NCI-H1694 (cell line): ENCODE measurements at regions not wholly inside any gene's neighbourhood (a gene's known extent, or its start where the extent isn't known, plus 50 kb on each side); places are given as distances from the start of the nearest gene placed in this dataset.

Source experiments
- DNase-seq: peaks from one replicate; lab custom pipeline; 2025; lab: John Stamatoyannopoulos, UW

DNA sequence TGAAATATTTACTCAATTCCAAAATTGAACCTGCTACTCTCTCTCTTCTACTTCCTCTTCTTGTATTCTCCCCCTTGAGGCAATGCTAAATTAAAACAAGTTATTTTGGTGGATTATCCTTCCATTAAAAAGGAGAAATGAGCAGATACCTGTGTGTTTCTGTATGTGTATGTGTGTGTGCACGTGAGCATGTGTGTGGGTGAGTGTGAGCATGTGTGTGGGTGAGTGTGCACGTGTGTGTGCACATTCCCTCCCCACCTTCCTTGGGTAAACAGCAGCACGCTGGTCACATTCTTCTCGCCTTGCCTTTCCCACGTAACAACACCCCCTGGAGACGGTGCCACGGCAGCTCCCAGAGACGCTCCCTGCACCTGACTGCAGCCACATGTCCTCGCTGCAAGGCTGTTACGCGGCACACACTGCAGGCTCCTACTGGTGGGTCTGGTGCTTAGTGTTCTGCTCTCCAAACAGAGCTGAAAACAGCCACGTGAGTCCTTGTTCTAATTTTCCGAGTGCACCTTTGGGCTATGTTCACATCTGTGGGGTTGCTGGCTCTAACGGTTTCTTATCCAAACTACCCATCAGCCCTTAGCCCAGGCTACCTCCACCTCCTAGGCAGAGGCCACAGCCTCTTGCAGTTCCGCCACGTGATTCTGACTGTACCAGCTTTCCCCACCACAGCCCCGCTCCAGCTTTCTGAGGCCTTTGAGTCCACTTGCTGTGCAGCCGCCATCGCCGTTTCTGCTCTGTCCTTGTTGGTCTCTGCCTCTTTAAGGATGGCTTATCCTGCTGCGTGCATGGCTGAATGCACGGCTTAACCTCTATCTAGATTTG, 123.4 kb downstream of the CTTN start:
- DNase-seq = no peak

DNA sequence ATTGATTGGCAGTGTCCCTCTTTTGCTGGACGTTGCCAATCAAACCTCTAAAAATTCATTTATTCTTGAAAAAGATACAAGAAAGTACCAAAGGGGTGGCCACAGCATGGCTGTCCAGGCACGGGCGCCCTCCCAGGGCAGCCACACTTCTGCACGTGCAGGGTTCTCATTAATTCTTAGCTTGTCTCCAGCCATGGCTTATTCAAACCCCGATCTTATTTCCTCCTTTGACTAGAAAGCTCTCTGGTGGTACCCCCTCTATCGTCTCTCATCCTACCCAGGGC, 123.9 kb downstream of the CTTN start:
- no peak for DNase-seq

DNA sequence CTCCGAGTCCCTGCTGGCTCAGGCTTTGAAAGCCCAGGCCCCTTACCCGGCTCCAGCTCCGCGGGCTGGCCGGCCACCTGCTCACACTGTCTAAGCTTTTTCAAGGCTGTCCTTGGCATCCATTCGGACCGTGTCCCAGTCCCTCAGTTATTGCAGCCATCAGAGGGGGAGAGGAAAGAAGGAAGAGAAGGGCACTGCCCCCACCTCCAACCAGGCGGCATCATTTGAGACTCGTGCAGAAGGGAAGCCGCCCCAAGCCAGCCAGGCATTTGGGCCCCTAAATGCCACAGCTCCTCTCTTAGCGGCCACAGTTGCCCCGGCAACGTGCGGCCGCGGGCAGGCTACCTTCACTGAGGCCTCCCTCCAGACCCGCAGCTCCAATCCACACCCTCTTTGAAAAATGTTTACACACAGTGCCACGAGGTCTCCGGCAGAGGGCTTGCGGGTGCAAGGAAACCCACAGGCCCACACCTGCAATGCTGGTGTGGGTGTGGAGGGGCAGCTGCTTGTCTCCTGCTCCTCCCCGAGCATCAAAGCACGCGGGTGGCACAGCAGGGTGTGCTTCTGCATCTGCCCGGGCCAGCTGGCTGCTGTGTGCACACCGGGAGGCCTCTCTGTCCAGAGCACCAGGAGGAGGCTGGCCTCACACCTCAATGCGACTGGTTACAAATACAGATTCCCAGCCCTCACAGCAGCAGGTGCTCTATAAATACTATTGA, 124.4 kb downstream of the CTTN start:
- no peak for DNase-seq

DNA sequence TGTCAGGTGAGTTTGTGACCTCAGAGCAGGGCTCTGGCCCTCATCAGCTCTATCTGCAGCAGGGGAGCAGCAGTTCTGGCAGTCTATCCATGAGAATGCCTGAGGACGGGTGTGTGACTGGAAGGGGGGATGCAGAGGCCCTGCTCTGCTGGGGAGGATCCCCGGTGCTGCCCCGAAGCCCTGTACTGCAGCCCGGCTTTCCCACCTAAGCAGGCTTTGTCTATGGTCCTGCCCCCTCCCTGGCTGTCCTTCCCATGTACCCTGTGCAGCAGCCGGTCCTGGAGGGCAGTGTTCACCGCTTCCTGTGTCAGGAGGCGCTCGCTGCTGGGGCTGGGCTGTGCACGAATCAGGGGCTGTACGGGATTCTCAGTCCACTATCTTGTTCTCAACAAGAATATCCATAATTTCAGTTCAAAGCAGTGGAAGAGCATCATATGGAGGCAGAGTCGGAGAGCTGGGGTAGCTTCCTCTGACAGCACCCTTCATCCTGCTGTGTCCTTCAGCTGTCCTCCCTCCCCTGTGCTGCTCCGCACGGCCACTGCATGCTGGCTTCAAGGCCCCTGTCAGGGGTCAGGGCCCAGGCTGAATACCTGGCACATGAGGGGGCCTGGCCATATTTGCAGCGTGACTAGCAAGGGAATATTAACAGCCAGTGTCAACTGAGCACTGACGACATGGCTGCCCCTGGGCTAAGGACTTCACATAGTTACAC, 125.2 kb downstream of the CTTN start:
- DNase-seq = no peak

DNA sequence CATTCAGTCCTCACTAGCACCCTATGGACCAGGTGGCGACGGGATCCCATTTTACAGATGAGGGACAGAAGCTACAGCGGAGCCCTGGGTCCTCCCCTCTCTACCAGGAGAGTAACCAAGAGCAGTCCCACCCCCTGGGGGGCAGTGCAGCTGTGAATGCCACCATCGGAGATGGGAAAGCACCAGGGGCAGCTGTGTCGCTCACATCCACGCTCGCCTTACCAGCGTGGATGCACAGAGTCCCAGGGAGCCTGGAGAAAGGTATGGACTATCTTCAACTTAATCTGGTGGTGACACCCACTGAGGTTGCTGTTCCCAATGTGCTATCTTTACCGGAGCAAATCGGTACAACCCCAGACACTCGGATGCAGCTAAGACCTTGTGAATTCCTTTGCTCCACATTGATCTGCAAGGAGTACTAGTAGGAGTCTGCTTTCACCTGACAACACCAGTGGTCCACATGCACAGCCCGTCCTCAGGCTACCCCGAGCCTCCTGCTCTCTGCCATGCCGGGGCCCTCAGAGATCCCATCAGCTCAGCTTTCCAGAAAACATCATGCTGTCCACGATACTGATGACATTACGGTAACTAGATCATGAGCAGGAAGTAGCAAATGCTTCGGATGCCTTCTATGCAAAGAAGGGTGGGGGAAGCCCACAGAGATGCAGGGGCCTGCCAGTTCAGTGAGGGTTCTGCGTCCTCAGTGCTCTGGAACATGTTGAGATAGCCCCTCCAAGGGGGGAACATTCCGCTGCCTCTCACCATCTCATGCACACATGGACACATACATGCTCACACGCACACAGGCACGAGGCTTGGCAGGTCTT, 126.0 kb downstream of the CTTN start:
- no peak for DNase-seq

DNA sequence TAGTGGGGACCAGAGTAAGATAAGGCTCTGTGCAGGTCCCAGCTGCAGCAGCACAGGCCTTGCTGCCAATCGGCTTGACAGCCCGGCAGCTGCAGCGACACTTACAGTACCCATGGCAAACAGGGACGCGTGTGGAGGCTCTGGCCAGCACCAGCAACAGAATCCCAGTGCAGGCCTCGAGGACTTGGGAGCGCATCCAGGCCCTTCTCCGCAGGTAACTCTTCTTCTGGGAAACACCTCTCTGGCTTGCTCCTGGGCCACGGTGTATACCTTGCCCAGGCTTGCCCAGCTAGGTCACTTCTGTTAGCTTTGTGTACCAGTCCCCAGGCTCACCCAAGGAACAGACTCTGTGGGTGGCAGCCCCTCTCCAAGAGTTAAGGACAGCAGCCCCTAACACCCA, 126.7 kb downstream of the CTTN start:
- DNase-seq = no peak

DNA sequence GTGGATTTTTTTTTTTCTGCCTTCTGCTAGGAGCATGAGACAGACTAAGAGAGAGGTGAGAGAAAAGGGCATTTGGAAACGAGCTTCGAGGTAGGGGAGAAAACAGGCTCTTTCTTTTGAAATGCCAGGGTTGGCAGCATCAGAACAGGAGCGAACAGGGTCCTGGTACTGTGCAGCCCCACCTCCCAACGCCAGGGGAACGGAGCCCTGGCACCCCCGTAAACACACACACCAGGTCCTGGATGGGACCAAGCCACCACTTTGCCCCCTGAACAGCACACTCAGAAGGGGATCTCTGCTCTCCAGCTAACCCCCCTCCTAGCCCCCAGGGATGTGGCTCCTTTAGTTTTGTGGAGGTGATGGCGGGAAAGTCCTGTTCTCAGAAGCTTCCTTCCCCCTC, 127.1 kb downstream of the CTTN start:
- no peak for DNase-seq

DNA sequence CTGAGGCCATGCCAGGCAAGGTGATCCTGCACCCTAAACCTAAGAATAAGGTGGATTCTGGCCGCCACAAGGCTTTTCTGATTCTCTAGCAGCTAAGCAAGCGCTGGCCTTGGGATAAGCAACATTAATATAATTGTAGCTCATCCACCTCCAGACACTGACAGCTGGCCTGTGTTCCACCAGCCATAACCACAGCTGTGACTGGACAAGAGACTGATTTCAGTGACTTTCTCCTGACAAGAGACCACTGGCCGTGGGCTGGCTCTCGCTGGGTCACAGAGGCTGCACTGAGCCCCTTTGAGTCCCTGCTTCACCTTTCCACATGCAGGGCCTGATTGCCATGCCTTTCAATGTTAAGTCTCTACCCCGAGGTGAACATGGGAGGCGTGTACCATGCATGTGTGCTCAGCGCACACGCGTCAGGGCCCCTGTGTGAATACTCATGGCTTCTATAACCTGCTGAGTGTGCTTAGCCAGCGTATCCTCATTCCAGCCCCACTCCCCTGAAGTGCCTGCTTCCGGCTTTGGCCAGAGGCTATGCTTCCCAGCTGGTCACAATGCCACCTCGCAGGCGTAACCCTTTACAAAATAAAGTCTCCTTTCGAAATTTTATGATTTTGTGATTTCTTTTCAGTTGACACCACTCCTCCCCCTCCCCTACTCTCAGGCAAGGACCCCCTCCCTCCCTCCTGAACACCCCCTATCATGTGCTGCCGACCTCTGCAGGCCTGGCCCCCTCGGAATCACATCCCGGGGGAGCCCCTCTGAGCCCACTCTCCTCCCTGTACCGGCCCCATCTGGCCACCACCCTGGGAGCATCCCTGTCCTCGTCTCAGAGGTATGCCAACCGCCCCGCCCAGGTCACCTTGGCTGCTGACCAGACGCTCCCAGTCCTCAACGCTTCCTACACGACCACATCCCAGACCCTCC, 128.1 kb downstream of the CTTN start:
- DNase-seq = no peak

DNA sequence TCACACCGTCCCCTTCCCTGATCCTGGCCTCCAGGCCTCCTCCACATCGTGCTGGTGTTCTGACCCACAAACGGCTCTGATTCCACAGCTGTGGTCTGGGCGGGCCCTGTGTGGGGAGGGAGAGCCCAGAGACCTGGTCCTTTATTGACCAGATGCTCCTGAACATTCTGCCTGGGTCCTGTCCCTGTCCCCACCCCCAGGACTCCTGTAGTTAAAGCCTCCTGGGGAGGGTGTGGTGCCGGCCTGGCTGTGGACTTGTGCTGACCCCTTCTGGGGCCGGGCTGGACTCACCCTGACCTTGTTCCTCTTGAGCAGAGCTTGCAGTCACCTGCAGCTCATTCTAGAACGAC, 128.7 kb downstream of the CTTN start:
- DNase-seq = no peak

DNA sequence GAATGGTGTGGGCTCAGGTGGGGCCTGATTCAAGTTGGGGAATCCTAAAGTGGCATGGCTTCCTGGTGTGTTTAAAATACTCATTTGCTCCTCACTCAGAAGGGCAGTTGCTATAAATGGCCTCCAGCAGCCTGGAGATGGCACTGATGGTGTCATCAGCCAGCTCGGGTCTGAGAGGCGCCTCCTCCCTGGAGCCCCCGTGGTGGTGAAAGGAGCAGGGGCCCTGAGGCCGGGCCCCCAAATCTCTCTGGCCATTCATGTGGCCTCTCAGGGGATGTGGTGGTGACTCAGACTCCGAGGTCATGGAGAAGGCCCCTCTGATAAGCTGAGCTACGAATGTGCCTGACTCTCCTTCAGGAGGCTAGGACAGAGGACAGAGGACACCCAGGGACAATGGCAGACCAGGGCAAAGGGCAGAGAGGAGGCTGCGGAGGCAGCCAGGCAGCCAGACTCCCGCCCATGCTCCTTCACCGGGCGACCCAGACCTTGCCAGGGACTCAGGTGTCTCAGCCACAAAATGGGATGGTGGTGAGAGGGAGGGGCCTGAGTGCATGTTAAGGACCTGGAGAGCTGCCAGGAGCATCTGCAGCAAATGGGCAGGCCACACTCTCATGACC, 129.2 kb downstream of the CTTN start:
- no peak for DNase-seq

DNA sequence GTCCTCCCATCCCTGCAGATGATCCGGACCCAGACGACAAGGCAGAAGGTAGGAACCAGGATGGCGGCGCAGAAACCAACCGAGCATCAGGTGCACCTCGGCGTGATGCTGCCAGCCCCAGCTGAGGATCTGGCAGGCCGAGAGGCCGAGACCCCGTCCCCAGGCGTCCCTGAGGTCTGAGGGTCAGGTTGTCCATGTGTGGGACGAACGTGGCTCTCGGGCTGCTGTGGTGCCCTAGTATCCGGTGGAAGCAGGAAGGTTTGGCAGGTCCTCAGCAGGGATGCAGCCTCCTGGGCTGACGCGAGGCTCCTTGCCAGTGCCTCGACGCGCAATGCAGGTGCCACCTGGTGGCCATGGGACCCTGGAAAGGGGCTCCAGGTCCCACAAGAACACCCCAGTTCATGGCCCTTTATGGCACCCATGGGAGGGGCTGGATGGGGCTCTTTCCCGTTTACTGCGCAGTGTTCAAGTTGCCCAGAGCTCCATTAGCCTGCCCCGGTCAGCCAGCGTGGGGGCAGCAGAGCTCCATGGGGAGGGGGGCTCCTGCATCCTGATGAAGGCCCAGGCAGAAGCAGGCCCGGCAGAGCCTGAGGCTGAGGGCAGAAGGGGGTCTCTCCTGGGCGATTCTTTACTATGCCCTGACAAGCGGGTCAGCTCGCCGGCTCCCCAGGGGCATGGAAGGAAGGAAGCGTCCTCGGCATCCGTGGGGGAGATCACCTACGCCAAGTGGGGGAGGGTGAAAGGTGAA, 129.9 kb downstream of the CTTN start:
- DNase-seq = no peak

DNA sequence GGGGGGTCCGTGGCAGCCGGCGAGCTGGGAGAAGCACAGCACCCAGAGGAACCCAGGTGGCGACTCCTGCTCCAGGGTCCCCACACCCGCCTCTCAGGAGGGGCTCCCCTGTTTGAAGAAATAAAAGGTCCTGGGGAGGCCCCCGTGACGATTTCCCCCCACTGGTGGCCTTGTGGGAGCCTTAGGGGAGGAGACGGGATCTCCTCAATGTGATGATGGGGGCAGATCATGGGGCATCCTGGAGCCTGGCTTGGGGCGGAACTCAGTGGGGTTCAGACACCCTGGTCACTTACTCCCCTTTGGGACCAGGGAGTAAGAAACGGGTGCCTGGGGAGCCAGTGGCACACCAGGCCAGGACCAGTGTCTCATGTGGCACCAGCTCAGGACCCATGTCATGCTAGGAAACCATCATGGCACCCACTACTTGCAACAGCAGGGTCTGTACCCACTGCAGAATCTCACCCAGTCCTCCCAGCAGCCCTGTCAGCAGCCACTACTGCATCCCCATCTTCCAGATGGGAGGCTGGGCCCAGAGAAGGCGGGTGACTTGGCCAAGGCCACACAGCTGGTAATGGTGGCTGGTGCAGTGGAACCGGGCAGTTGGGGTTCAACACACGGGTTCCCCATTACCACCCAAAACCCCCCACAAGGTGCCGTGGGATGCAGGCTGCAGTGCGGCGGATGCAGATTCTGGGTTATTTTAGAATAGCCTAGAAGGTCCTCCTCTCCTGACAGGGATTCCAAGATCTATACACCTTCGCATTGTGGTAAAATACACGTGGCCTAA, 130.7 kb downstream of the CTTN start:
- DNase-seq = no peak

DNA sequence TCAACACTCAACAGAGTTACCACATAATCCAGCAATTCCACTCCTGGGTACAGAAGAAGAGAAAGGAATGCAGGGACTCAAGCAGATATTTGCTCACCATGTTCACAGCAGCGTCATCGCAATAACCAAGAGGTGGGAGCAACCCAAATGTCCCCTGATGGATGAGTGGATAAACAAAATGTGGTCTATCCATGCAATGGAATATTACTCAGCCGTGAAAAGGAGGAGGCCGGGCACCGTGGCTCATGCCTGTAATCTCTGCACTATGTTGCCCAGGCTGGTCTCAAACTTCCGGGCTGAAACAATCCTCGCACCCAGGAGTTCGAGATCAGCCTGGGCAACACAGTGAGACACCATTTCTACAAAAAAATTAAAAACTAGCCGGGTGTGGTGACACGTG, 131.7 kb downstream of the CTTN start:
- no peak for DNase-seq

DNA sequence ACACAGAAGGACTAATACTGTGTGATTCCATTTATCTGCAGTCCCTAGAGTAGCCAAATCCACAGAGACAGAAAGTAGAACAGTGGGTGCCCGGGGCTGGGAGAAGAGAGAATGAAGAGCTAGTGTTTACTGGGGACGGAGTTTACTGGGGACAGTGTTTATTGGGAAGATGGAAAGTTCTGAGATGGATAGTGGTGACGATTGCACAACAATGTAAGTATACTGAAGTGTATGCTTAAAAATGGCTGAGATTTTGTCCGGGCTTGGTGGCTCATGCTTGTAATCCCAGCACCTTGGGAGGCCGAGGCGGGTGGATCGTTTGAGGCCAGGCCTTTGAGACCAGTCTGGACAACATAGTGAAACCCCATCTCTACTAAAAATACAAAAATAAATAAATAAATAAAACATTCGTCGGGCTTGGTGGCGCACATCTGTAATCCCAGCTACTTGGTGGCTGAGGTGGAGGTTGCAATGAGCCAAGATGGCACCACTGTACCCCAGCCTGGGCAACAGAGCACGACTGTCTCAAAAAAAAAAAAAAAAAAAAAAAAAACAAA, 132.4 kb downstream of the CTTN start:
- DNase-seq = no peak

DNA sequence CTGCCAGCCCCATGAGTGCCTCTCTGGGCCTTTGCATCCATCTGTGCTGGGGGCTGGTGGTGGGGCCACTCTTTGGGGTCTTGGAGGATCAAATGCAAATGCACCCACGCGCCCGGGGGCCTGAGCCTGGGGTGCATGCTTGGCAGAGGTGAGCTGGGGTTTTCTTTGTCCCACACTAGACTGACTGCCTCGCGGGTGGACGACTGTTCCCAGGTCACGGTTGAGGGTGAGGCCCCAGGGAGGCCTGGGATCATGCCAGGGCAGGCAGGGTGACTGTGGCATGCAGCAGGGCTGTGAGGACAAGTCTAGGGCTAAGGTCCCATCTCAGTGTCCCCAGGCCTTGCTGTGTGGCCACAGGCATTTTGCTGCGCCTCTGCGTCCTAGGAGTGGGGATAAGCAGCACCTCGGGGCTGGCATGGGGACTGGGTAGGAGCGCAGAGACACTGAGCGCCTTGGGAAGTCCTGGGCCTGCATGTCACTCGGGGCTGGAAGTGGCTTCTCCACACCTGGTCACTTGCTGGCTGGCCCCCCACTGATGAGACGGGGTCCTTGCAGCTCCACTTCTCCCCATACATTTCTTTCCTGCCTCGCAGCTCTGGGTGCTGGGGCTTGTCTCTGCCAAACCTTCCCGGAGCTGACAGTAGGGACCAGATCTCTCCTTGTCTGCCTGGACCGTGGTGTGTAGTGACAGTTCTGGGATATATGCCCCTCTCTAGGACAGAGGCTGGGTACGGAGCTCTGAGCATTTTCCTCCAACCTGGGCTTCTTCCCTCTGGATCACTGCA, 133.1 kb downstream of the CTTN start:
- DNase-seq = no peak

DNA sequence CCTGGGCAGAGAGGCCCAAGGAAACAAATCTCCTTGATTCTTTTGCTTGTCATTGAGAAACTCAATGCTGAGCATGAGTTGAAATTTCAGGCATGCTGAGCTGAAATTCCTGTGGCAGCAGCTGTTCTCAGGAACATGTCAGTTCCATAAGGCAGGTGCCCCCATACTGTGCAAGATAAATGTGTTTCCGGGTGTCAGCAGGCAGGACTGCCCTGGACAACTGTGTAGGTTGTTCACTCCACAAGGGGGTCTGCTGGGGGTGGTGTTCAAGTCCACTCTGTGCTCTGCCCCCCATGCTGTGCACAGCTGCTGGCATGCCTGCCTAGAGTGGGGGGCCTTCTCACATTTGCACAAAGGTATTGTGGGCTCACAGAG, 133.7 kb downstream of the CTTN start:
- DNase-seq = no peak

DNA sequence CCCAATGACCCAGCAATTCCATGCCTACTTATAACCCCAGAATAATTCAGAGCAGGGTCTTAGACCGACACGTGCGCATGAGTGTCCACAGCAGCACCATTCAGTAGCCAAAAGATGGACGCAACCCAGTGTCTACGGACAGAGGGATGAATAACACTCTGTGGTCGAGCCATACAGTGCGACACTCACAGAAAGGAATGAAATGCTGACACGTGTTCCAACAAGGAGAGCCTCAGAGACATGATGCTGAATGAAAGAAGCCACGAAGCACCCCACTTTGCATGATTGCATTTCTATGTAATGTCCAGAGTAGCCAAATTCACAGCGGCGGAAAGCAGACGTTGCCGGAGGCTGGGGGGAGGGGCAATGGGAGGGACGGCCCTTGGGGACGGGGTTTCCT, 134.4 kb downstream of the CTTN start:
- no peak for DNase-seq
